ENCODE measurements at regions not wholly inside any gene's neighbourhood (a gene's known extent, or its start where the extent isn't known, plus 50 kb on each side); places are given as distances from the start of the nearest gene placed in this dataset.
"Not testable (repeated sequence)": the region's sequence is repeated elsewhere in the genome, so short reads cannot be mapped to it uniquely, and the experiment has no call there.

DNA sequence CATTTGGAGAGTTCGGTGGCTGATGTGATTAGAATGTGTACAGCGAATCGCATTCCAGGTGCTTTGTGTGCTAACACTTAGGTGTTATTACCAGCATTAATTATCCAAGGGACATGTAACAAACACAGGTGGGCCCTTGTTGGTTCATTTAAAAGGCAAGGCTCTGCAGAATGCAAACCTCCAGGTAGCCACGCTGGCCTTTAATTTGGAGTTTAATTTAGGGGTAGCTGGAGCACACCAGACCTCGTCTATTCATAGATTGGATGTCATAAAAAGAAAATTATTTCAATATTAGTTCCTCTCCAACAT lies 191.1 kb downstream of the MAT2B start:
- DNase-seq (ENCODE audit: low spot score): no peak

DNA sequence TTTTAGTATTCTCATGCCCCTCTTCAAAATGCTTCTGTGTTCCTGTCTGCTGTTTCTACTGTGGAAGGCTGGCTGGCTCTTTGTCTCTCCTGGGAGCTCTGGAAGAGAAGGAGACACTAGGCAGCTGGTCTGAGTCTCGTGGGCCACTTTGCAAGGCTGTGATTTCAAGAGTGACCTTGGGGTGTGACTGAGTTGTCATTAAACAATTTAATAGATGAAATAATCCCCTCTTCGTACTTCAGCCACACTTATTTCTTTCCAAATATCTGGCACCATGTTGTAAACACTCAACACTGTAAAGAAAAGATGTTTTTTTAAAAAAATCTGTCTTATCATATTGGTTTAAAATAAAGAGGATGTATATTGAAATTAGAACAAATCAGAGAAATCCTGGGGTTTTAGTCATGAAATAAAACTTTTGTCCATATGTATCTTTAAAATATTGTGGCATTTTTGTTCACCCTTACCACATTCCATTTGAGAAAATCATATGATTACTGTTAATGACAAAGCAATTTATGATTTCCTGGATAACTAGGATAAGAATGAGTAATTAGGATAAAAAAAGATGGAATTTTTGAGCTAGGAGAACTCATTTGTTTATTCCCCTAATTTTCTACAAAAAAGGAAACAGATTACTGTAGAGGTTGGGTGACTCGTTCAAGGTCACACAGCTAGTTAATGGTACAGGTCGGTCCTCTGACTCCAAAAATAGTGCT lies 200.8 kb downstream of the MAT2B start:
- DNase-seq (ENCODE audit: low spot score): no peak

DNA sequence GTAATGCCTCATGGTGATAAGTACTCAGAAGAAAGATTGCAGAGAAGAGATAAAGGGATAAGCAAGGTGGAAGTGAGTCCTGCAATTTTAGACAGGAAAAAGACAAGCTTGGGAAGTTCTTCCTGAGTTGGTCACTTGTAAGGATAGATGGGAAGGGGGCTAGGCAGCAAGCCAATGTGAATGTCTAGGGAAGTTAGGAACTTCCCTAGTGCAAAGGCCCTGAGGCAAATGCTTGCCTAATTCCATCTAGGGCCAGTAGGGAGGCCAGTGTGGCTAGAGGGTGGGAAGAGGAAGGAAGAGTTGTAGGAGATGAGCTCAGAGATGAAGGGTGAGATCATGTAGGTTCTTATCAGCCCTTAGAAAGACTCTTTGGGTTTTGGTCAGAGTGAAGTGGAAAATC lies 206.6 kb downstream of the MAT2B start:
- DNase-seq (ENCODE audit: low spot score): no peak

DNA sequence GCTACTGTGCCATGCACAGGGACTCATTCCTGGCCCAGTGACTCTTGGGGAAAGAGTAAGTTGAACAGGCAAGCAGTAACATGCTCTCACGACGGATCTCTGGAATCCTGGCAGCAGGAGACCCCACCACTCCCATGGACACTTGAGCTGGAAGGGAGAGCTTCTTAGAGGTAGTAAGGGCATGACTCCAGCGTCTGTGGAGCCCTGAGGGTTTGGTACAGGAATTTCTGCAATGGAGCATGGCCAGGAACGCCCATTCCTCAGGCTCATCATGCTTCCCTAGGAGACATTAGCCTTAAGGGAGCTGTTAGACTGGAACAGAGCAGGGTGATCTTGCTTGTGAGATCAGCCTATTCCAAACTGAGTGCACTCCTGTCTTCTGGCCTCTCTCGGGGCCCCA lies 212.9 kb downstream of the MAT2B start:
- no peak for DNase-seq (ENCODE audit: low spot score)

DNA sequence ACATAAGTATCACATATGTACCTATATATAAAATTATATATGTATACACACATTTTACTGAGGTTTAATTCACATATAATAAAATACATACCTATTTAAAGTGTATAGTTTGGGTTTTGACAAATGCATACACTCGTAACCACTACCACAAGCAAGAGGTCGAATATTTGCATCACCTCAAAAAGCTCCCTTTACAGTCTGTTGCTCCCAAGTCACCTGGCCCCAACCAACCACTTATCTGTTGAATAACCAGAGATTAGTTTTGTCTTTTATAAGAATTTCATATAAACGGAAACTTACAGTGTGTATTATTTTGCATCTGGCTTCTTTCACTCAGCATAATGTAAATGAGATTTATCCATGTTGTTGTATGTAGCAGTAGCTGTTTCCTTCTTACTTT lies 218.9 kb downstream of the MAT2B start:
- DNase-seq (ENCODE audit: low spot score): no peak

DNA sequence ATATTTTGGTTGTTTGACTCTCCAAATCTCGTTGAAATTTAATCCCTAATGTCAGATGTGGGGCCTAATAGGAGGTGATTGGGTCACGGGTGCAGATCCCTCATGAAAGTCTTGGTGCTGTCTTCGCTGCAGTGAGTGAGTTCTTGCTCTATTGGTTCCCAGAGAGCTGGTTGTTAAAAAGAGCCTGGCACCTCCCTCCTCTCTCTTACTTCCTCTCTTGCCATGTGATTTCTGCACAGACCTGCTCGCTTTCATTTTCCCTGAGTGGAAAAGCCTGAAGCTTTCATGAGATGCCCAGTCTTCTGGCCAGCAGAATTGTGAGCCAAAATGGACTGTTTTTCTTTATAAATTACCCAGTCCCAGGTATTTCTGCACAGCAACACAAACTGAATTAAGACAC lies 221.6 kb downstream of the MAT2B start:
- no peak for DNase-seq (ENCODE audit: low spot score)

DNA sequence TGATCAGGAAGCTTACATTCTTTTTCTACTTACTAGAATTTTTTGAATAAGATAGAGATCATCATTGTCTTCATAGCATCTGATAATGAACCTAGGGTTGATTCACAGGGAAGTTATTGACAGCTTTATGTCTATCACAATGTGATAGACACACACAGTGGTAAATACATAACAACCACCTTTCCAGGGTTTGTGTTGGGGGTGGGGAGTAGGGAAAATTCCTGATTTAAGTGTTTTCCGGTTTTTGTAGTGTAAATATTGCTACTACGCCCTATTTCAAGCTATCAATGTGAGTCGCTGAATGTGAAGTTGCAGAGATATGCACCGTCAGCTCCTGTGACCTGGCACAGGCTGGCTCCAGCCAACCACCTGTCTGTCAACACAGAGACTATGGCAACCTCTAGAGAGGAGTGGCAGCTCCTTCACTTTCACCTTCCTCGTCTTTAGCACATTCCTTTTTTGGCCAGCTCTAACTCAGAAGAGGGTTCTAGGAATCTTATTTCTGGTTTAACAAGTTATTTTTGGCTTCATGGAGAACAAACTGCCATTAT lies 224.9 kb downstream of the MAT2B start:
- no peak for DNase-seq (ENCODE audit: low spot score)

DNA sequence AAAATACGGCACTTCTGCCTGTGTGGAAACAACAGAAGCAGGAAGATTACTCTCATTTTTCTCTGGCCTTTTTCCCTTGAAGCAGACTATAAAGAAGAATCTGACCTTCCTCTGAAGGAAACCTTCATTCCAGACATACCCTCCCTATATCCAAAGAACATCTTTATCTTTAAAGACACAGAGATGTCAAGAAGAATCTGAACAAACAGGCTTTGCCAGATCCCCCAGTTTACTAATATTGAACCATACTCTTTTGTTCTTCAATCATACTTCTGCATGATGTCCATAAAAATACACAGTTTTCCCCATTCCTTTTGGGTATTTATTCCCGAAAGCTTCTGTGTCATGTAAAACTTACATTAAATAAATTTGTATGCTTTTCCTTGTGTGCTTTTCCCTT lies 225.8 kb downstream of the MAT2B start:
- no peak for DNase-seq (ENCODE audit: low spot score)

DNA sequence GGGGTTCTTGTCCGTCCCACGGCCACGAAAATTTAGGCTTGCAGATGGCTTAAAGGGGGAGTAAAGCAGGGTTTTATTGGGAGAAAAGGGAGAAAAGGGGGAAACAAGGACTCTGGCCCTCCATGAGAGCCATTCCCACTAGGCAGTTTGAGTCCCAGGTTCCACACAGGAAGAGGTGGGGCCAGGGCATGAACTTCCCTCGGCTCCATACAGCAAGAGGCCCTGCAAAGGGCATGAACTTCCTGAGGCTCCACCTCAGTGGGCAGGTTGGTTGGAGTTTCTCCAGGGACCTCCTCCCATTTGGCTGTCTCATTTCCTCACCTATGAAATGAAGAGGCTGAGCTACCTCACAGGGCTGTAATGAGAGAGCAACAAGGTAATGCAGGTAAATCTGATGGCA lies 229.7 kb downstream of the MAT2B start:
- DNase-seq (ENCODE audit: low spot score): no peak

DNA sequence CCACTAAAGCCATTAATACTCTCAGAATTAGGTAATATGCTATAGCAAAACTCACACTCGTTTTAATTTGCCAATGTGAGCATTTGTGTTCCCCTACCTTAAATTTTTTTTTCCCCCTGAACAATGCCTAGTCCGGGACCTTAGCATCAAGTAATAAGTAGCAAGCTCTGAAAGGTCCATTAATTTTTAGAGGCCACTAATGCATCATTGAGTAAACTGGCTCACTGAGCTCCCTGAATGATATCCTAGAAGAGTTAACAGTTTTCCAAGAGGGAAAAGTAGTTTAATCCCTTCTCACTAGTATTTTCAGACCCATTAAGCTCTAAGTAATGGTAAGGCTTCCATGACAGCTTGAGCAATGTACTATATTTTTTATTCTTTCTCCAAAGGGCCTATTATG lies 242.2 kb downstream of the MAT2B start:
- DNase-seq (ENCODE audit: low spot score): no peak

DNA sequence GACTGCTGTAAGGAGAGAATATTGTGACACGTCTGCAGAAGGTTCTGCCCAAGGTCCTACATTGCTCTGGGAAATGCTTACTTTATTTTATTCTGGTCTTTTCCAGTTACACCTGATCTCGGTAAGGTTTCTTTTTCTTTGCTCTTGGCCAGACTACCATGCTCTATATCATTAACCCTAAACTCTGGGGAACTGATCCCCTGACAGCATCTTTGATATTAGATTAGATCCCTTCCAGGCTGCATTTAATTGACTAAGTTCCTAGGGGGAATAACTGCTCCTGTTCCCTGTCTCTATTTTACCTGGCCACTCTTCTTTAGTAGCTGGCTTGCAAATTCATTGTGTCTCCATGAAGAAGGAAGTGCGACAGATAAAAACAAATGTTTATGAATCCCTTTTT lies 243.5 kb downstream of the MAT2B start:
- no peak for DNase-seq (ENCODE audit: low spot score)

DNA sequence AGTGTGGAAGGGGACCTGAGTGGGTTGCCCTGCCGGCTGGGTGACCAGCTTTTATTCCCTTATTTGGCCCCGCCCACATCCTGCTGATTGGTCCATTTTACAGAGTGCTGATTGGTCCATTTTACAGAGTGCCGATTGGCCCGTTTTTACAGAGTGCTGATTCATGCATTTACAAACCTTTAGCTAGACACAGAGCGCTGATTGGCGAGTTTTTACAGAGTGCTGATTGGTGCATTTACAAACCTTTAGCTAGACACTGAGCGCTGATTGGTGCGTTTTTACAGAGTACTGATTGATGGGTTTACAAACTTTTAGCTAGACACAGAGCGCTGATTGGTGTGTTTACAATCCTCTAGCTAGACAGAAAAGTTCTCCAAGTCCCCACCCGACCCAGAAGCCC lies 245.0 kb downstream of the MAT2B start:
- DNase-seq (ENCODE audit: low spot score): not testable (repeated sequence)

DNA sequence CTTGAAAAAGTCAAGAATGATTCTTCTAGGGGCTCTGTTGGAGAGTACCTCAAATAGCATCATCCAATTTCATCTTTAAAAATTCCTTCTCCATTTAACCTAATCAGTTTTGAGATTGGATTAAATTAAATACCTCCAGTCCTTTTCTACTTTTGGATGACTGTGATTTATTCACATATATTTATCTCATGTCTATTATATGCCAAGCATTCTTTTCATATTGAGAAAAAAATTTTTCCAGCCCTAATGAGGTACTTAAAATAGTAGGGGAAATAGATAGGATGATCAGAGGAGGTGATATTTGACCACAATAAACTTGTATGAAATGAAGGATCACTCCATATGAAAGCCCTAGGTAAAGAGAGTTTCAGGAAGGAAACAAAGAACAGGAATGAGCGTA lies 250.1 kb downstream of the MAT2B start:
- no peak for DNase-seq (ENCODE audit: low spot score)

DNA sequence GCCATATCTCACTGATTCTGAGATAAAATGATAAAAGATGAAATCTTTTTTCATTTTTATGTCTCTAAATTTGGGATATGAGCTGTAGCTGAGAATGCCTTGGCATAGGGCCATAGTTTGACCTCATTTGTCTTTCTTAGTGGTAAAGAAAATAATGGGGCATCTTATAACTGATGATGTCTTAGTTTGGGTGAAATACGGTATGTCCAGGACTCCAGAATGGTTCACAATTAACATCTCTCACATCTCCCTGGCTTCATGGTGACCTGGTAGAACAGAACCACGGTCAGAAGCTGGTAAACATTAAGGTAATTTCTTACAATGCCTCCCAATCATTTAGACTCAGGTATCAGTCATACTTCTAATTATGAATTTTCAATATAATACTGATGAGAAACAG lies 250.8 kb downstream of the MAT2B start:
- DNase-seq (ENCODE audit: low spot score): no peak

DNA sequence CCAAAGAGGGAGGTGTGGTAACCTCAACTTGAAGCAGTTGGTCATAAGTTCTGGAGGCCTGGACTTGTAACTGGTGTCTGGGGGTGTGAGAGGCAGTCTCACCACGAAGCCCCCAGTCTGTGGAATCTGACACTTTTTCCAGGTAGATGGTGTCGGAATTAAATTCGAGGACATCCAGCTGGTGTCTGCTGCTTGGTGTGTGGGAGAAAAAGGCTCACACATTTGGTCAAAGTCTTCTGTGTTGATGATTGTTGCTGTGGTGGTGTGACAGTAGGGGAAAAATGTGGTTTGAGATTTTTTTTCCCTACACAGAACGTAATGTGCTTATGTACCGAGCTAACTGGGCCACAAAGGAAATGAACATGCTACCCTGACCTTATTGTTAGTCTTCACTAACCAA lies 251.9 kb downstream of the MAT2B start:
- no peak for DNase-seq (ENCODE audit: low spot score)

DNA sequence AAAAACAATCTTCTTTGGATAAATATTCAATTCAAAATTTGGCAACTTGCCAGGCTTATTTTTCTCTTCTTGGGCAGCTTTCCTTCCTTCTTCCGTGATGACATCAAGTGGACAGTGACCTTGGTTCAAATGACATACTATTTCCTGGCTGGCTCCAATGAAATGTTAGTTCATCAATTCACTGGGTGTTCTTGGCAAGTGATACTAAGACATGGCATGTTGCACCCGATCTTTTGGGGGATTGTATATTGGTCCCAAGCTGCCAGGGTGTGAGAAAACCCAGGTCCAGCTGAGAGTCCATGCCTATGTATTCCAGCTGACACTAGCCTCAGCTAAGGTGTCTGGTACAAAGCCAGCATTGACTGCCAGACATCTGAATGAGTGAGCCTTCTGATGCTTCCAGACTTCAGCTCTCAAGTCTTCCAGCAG lies 252.9 kb downstream of the MAT2B start:
- DNase-seq (ENCODE audit: low spot score): no peak

DNA sequence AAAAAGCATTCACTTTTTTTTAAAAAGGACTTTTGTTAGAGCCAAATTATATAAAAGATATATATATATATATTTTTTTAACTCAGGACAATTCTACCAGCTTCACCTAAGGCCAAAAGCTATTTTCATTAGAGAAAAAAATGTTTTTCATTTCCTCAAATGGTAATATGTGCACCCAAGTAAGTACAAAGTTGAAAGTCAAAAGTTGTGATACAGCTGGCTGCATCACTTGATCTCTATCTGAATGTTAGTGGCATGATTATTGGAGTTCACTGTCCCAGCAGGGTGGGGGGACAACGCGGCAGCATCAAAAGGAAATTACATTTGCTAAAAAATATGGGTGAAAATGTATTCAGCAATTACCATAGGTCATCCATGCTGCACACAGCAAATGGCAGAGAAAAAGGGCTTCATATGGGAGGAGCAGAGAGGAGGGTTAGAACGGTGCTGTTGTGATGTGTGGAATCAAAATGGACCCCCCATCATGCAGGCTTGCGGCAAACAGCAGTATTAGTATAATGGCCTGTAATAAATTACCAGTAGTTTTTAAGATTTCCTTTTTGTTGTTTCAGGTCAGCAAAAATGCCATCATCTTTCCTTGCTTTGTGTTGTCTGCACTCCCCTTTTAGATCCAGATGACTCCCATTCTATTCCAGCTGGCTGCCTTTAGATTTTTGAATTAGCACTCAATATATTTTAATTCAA lies 253.7 kb downstream of the MAT2B start:
- DNase-seq (ENCODE audit: low spot score): no peak

DNA sequence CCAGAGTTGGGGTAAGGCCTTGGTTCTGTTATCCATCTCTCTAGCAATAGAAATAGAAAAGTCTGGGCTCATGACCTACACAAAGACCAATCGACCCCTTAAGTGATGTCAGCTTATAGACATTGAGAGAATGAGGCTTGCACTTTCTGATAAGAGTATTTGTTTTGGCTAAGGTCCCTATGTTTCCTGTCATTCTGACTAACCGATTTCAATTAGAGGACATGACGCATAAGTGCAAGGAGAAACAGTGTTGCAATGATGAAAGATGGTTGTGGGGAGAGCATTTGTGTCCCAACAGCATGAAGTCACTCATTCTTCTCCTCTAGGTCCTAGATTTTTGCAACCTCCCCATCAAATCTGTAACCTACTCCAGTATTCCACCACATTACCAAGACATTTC lies 255.1 kb downstream of the MAT2B start:
- DNase-seq (ENCODE audit: low spot score): no peak

DNA sequence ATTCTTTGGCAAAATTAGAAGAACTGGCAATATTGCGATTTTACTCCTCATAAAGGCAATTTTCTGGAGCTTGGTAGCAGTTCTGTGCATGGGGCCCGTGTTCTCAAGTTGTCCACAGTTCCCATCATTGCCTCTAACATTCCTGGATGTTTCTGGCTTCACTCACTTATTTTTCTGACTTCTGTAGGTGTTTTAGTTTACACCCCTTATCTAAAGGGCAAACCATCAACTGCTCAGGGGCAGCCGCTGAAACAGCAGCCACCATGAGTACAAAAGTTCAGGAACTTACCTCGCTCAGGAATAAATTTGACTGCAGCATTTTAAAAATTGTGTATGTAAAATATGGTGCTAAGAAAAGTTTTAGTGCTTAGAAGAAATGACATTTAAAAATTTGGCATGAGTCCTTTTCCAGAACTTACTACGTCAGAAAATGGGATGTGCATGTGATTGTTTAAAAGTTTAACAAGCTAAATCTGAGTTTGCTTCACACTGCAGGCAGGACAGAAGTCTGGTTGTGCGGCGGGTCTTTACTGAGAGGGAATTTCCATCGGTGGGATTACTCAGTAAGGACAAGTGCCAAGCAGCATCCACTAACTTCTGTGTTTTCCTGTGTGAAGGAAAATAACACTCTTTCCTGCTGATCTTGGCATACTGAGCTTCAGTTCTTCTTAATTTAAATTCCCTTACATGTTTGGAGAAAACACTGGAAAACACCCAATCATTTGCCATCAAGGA lies 261.7 kb downstream of the MAT2B start:
- DNase-seq (ENCODE audit: low spot score): no peak

DNA sequence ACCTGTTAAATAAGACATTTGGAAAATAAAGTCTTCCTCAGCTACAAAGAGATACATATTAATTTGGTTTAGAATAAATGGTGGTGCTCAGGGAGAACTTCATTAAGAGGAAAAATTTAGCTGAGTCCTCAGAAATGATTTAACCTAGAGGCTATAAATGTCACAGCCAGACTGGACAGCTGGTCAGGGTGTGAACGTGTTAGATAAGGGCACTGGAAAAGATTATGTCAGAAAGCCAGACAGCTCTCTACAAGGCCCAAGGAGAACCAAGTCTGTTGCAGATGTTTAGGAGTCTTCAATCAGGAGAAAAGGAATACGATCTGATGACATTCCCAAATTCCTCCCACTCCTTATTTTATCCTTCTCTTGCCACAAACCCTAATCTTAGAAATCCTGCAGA lies 265.2 kb downstream of the MAT2B start:
- no peak for DNase-seq (ENCODE audit: low spot score)

DNA sequence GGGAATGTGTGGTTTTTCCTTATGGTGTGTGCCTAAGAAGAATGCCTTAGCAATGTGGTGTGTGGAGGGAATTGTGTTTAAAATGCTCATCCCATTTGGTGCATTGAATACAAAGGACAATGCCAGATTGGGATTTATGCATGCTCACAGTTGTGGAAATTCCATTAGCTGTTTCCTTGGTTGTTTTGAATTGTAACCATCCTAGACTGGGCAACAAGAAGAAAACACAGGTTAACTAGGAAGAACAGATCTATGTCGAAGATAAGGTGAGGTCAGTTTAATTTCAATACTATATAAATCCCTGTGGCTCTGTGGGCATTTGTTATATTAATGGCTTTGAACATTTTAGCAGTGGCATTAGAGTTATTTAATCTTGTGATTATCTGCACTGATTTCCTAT lies 266.8 kb downstream of the MAT2B start:
- DNase-seq (ENCODE audit: low spot score): no peak

DNA sequence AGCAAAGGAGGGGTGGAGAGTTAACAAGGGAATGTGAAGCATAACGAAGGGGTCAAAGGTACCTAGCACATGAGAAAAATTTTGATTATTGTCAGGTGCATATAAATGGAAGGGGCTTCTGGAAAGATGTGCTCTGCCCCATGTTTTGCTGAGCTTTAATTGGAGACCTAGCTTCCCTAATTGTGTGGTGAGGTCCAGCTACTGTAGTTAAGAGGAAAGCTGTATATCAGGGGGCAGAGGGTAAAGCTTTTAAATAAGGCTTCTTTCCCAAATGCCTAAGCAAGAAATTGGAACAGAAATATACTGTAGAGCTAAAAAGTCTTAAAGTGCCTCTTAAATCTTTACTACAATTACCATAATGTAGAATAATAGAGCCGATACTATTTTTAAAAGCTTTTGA lies 267.2 kb downstream of the MAT2B start:
- DNase-seq (ENCODE audit: low spot score): no peak

DNA sequence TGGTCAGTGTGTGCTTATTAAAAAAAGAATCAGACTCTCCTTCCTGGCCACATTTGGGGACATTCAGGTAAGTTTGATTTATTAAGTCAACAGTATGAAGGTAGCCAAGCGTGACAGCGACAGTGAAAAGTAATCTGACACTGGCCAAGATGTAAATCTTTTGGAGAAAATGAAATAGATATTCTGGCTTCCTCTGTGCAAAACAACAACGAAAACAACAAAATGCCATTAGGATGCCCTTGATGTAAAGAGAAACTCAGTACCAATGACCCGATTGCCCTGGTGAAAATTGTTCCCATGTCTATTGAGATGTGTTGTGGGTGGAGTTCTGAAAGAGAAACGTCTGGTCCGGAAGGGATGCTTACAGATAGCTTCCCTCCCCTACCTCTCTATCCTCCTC lies 267.8 kb downstream of the MAT2B start:
- DNase-seq (ENCODE audit: low spot score): no peak

All from CD4-positive, alpha-beta T cell treated with Interleukin-2 at 100 ng/mL for 4 hours (primary cell).